H1 (cell line): ENCODE measurements at regions not wholly inside any gene's neighbourhood (a gene's known extent, or its start where the extent isn't known, plus 50 kb on each side); places are given as distances from the start of the nearest gene placed in this dataset.

ENCODE experiments used
- CTCF ChIA-PET: fragments of 300-600 bp; sonication (Branson Sonifier 250); formaldehyde crosslinking; loops from one replicate; lab custom pipeline; 2021; ENCODE audit not compliant: partially characterized antibody; lab: Charles Lee
- POLR2A ChIA-PET: fragments of 300-600 bp; sonication (Branson Sonifier 250); formaldehyde crosslinking; loops from one replicate; lab custom pipeline; 2021; ENCODE audit warnings: inconsistent platforms; ENCODE audit not compliant: partially characterized antibody; lab: Charles Lee
- DNase-seq, 2 experiments: peaks; one replicate each; pipeline versions ENCODE4 v3.0.0 to v3.0.0-alpha.2; 2010 to 2022; ENCODE audit warnings: low spot score in 2 of 2, low read depth in 1 of 2, mixed read lengths in 1 of 2
- FAIRE-seq: peaks from 2 replicates; lab custom pipeline; 2011; peaks lifted over from hg19 to GRCh38; lab: Jason Lieb, UNC
- H2AFZ ChIP-seq: 2 replicates; pipeline ENCODE4 v1.8.1; 2012; ENCODE audit warnings: low read length, inconsistent platforms
- H2AK5ac ChIP-seq: 2 replicates; pipeline ENCODE4 v1.6.1; 2013; ENCODE audit warnings: low read depth, low read length
- H2BK120ac ChIP-seq: replicated peaks from 2 replicates; pipeline ENCODE3; 2013; ENCODE audit warnings: low read depth, low read length, inconsistent platforms
- H2BK12ac ChIP-seq: 2 replicates; pipeline ENCODE4 v1.6.1; 2013; ENCODE audit warnings: low read depth, low read length
- H2BK15ac ChIP-seq: 2 replicates; pipeline ENCODE4 v1.6.1; 2013; ENCODE audit warnings: low read length
- H2BK20ac ChIP-seq: 2 replicates; pipeline ENCODE4 v1.6.1; 2013; ENCODE audit warnings: low read length
- H2BK5ac ChIP-seq: 2 replicates; pipeline ENCODE4 v1.6.1; 2013; ENCODE audit warnings: low read depth, low read length
- H3K14ac ChIP-seq: 2 replicates; pipeline ENCODE4 v1.6.1; 2013; ENCODE audit warnings: inconsistent platforms; ENCODE audit not compliant: insufficient read length
- H3K18ac ChIP-seq: 2 replicates; pipeline ENCODE4 v1.6.1; 2013; ENCODE audit warnings: low read length; ENCODE audit errors: extremely low read depth
- H3K23ac ChIP-seq: 2 replicates; pipeline ENCODE4 v1.6.1; 2013; ENCODE audit warnings: inconsistent platforms; ENCODE audit not compliant: insufficient read length
- H3K23me2 ChIP-seq: 2 replicates; pipeline ENCODE4 v1.6.1; 2013; ENCODE audit warnings: low read depth, low read length
- H3K27ac ChIP-seq: 2 replicates; pipeline ENCODE4 v1.6.1; 2011; ENCODE audit warnings: low read depth, low read length, inconsistent platforms
- H3K27me3 ChIP-seq, 4 experiments: replicated peaks in 1 of 4; 1 replicate in 1 of 4; 2 replicates in 3 of 4; pipeline versions ENCODE4 v1.6.1 to v1.8.1; 2011 to 2013; ENCODE audit warnings: low read length in 3 of 4, mild to moderate bottlenecking in 3 of 4, inconsistent platforms in 2 of 4, mixed read lengths in 2 of 4, moderate library complexity in 1 of 4; ENCODE audit not compliant: control insufficient read depth in 3 of 4, insufficient read depth in 3 of 4; ENCODE audit errors: extremely low read depth in 1 of 4
- H3K36me3 ChIP-seq, 4 experiments: 2 replicates each; pipeline versions ENCODE4 v1.6.1 to v1.8.1; 2011 to 2013; ENCODE audit warnings: mild to moderate bottlenecking in 4 of 4, low read length in 3 of 4, moderate library complexity in 2 of 4, control low read depth in 1 of 4, inconsistent platforms in 1 of 4; ENCODE audit not compliant: insufficient read depth in 4 of 4, control insufficient read depth in 2 of 4
- H3K4ac ChIP-seq: replicated peaks from 2 replicates; pipeline ENCODE3; 2013; ENCODE audit warnings: low read length, low read depth, mixed read lengths, inconsistent platforms; ENCODE audit not compliant: insufficient read length
- H3K4me1 ChIP-seq, 4 experiments: replicated peaks in 1 of 4; 1 replicate in 1 of 4; 2 replicates in 3 of 4; pipeline versions ENCODE4 v1.6.1 to v1.8.1; 2011 to 2013; ENCODE audit warnings: low read length in 3 of 4, inconsistent platforms in 2 of 4, mixed read lengths in 1 of 4; ENCODE audit not compliant: insufficient read depth in 4 of 4, control insufficient read depth in 3 of 4
- H3K4me2 ChIP-seq, 2 experiments: 2 replicates each; pipeline versions ENCODE4 v1.6.1 to v1.8.1; 2011 to 2013; ENCODE audit warnings: low read depth in 2 of 2, low read length in 2 of 2, control low read depth in 1 of 2, inconsistent platforms in 1 of 2, mild to moderate bottlenecking in 1 of 2; ENCODE audit not compliant: insufficient read depth in 1 of 2
- H3K4me3 ChIP-seq, 4 experiments: fragments of 200-600, 300-600 bp in 1 of 4; sonication (generic), shearing (Covaris generic), sonication (Bioruptor Twin) in 1 of 4; 2 replicates each; pipeline versions ENCODE4 v1.5.1 to v1.8.1; 2011 to 2016; ENCODE audit warnings: low read length in 4 of 4, low read depth in 3 of 4, control low read depth in 2 of 4, inconsistent platforms in 2 of 4, mild to moderate bottlenecking in 2 of 4, mixed read lengths in 1 of 4, moderate library complexity in 1 of 4; ENCODE audit not compliant: insufficient read depth in 2 of 4; ENCODE audit errors: extremely low read depth in 1 of 4
- H3K56ac ChIP-seq: replicated peaks from 2 replicates; pipeline ENCODE3; 2013; ENCODE audit warnings: low read depth, mild to moderate bottlenecking, mixed read lengths, low read length, inconsistent platforms; ENCODE audit not compliant: insufficient read length
- H3K79me1 ChIP-seq: 2 replicates; pipeline ENCODE4 v1.6.1; 2013; ENCODE audit warnings: low read depth, low read length, control low read depth
- H3K79me2 ChIP-seq, 2 experiments: 2 replicates each; pipeline versions ENCODE4 v1.6.1 to v1.8.1; 2012 to 2013; ENCODE audit warnings: low read length in 2 of 2, mild to moderate bottlenecking in 2 of 2, inconsistent platforms in 1 of 2; ENCODE audit not compliant: insufficient read depth in 2 of 2, control insufficient read depth in 1 of 2
- H3K9ac ChIP-seq, 4 experiments: replicated peaks in 1 of 4; 1 replicate in 1 of 4; 2 replicates in 3 of 4; pipeline versions ENCODE4 v1.6.1 to v1.8.1; 2011 to 2013; ENCODE audit warnings: low read depth in 3 of 4, low read length in 3 of 4, control low read depth in 2 of 4, mild to moderate bottlenecking in 2 of 4, moderate library complexity in 2 of 4, inconsistent platforms in 1 of 4; ENCODE audit errors: extremely low read depth in 1 of 4
- H3K9me3 ChIP-seq, 2 experiments: 2 replicates each; pipeline versions ENCODE4 v1.6.1 to v1.8.1; 2012 to 2013; ENCODE audit warnings: mild to moderate bottlenecking in 2 of 2, moderate library complexity in 2 of 2, control low read depth in 1 of 2, inconsistent platforms in 1 of 2, low read depth in 1 of 2, low read length in 1 of 2, mixed read lengths in 1 of 2; ENCODE audit not compliant: insufficient read depth in 2 of 2
- H4K20me1 ChIP-seq, 2 experiments: replicated peaks in 1 of 2; 2 replicates each; pipeline versions ENCODE3 to v1.8.1; 2011 to 2013; ENCODE audit warnings: inconsistent platforms in 2 of 2, low read length in 2 of 2, mild to moderate bottlenecking in 1 of 2; ENCODE audit not compliant: insufficient read depth in 2 of 2, control insufficient read depth in 1 of 2
- H4K5ac ChIP-seq: 2 replicates; pipeline ENCODE4 v1.6.1; 2013; ENCODE audit warnings: low read length, low read depth, mixed read lengths, inconsistent platforms; ENCODE audit not compliant: insufficient read length
- H4K8ac ChIP-seq: 2 replicates; pipeline ENCODE4 v1.8.0; 2013; ENCODE audit warnings: mild to moderate bottlenecking, moderate library complexity, low read length, inconsistent platforms; ENCODE audit not compliant: insufficient read depth; ENCODE audit errors: extremely low read depth
- H4K91ac ChIP-seq: replicated peaks from 2 replicates; pipeline ENCODE3; 2013; ENCODE audit warnings: low read length, mixed read lengths, inconsistent platforms; ENCODE audit not compliant: insufficient read length
- CHD1 ChIP-seq: IDR thresholded peaks from 2 replicates; pipeline ENCODE4 v1.6.1; 2012; ENCODE audit warnings: low read depth, low read length, improper control_type of control experiment
- NANOG ChIP-seq: IDR thresholded peaks from 2 replicates; pipeline ENCODE4 v1.6.1; 2011; ENCODE audit warnings: low read length, low read depth, mild to moderate bottlenecking, inconsistent platforms; ENCODE audit not compliant: insufficient read depth, poor library complexity, severe bottlenecking
- SIN3A ChIP-seq, 2 experiments: IDR thresholded peaks in 1 of 2; conservative IDR thresholded peaks in 1 of 2; 2 replicates each; pipeline ENCODE4 v1.6.1; 2011 to 2012; ENCODE audit warnings: low read length in 2 of 2, improper control_type of control experiment in 1 of 2, low read depth in 1 of 2, mild to moderate bottlenecking in 1 of 2
- SIRT6 ChIP-seq: IDR thresholded peaks from one replicate; pipeline ENCODE4 v1.7.1; 2012; ENCODE audit warnings: low read length, inconsistent platforms
- WGBS, 2 experiments: shearing (Covaris generic) in 1 of 2; methylation state at CpG; one replicate each; pipeline versions ENCODE4 v1.1.6 to v1.1.7; 2013 to 2015; ENCODE audit warnings: low lambda C conversion rate in 2 of 2, mixed read lengths in 2 of 2, inconsistent platforms in 1 of 2, low coverage in 1 of 2, missing lambda C conversion rate in 1 of 2; ENCODE audit not compliant: insufficient replicate concordance in 2 of 2, insufficient coverage in 1 of 2, insufficient read length in 1 of 2; ENCODE audit errors: extremely low coverage in 1 of 2, missing lambda C conversion rate in 1 of 2; 5-methylcytosine and 5-hydroxymethylcytosine counted together
- TF ChIP-seq, protein P1 (sequence below): IDR thresholded peaks from 2 replicates; pipeline ENCODE4 v1.6.1; 2011; ENCODE audit warnings: low read depth, mild to moderate bottlenecking, low read length; ENCODE audit not compliant: insufficient read depth
- TF ChIP-seq, protein P2 (sequence below): IDR thresholded peaks from 2 replicates; pipeline ENCODE4 v1.6.1; 2012; ENCODE audit warnings: inconsistent platforms

DNA sequence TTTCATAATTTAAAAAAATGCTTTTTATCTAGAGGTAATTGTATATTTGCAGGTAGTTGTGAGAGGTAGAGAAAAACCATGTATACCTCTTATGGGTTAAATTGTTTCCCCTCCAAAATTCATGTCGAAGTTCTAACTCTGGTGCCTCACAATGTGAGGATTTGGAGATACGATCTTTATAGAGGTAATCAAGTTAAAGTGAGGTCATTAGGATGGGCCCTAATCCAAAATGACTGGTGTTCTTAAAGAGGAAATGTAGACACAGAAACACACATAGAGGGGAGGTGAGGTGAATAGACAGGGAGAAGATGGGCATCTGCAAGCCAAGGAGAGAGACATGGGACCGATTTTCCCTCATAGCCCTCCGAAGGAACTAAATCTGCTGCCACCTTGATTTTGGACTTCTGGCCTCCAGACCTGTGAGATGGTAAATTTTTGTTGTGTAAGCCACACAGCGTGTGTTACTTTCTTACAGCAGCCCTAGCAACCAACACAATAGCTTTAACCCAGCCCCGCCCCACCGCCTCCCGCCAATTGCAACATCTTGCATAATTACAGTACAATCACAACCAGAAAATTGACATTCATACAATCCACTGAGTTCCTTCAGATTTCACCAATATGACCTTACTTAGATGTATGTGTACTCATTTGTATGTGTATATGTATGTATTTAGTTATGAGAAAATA, 208.9 kb downstream of the MIB1 start:
- WGBS, 2 experiments: 98% methylated on average over 8 of the region's 8 CpGs; no CpG with 5 or more reads in 1 of the 2 experiments
- no peak for TF ChIP-seq CHD1
- TF ChIP-seq SIRT6: no peak
- no peak for TF ChIP-seq SIN3A (conservative IDR thresholded peaks at IDR 0.05 in 1 of 2, IDR thresholded peaks at IDR 0.05 in 1 of 2; ENCODE audit: low read depth in 1 of 2, low read length in 2 of 2)
- no peak for TF ChIP-seq NANOG
- TF ChIP-seq, protein P1, sequence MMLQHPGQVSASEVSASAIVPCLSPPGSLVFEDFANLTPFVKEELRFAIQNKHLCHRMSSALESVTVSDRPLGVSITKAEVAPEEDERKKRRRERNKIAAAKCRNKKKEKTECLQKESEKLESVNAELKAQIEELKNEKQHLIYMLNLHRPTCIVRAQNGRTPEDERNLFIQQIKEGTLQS: no peak
- TF ChIP-seq, protein P2, sequence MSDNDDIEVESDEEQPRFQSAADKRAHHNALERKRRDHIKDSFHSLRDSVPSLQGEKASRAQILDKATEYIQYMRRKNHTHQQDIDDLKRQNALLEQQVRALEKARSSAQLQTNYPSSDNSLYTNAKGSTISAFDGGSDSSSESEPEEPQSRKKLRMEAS: no peak
- TF ChIP-seq, all 59 proteins: peak for 0
- FAIRE-seq: no peak

More for the DNA sequence above, 208.9 kb downstream of the MIB1 start:
- H3K79me2 ChIP-seq: no peaks in the 10 kb centered on the region
- no peak for DNase-seq
- H3K4ac ChIP-seq: no peak overlapping the region
- CTCF ChIA-PET: interaction anchor here (0.6 to 1.3 kb wide), 3 partner anchors 17 to 457 kb away, joined by 3 to 4 read pairs (median 4); no protein-coding TSS in a partner anchor
- H3K23ac ChIP-seq: no peak overlapping the region
- no peaks in the 10 kb centered on the region for H3K4me1 ChIP-seq
- H2BK5ac ChIP-seq: no peak overlapping the region
- H3K18ac ChIP-seq: no peak overlapping the region
- no peaks in the 10 kb centered on the region for H4K20me1 ChIP-seq
- H3K36me3 ChIP-seq: no peaks in the 10 kb centered on the region
- POLR2A ChIA-PET: no interaction called here
- H3K23me2 ChIP-seq: no peaks in the 10 kb centered on the region
- H2BK20ac ChIP-seq: no peak overlapping the region
- H3K79me1 ChIP-seq: no peaks in the 10 kb centered on the region
- no peak overlapping the region for H2BK15ac ChIP-seq
- no peak overlapping the region for H4K91ac ChIP-seq
- H2AK5ac ChIP-seq: no peak overlapping the region
- no peak overlapping the region for H2BK12ac ChIP-seq
- no peak overlapping the region for H4K5ac ChIP-seq
- no peak overlapping the region for H3K56ac ChIP-seq
- no peaks in the 10 kb centered on the region for H3K27me3 ChIP-seq
- H3K4me2 ChIP-seq: no peak overlapping the region
- no peak overlapping the region for H3K14ac ChIP-seq
- no peaks in the 10 kb centered on the region for H3K9me3 ChIP-seq
- H3K9ac ChIP-seq: no peak overlapping the region
- H3K4me3 ChIP-seq: no peak overlapping the region
- H2BK120ac ChIP-seq: no peak overlapping the region
- H3K27ac ChIP-seq: no peak overlapping the region
- no peak overlapping the region for H2AFZ ChIP-seq
- H4K8ac ChIP-seq: no peak overlapping the region
